MCF 10A (cell line): ENCODE measurements at regions not wholly inside any gene's neighbourhood (a gene's known extent, or its start where the extent isn't known, plus 50 kb on each side); places are given as distances from the start of the nearest gene placed in this dataset.
A peak's percentile ranks its signal among the peaks of the same experiment; 100 is the strongest.

Experiments
- BruUV-seq: library from RNA; stranded (reverse); fragments of 400-500 nt; replicated peaks from 2 replicates; lab custom pipeline; 2021; lab: Mats Ljungman, UMichigan
- CTCF ChIA-PET: fragments of 300-600 bp; sonication (Branson Sonifier 250); formaldehyde crosslinking; extraction: SDS; loops from one replicate; lab custom pipeline; 2021; ENCODE audit warnings: antibody characterized with exemption, inconsistent platforms; lab: Yijun Ruan, JAX
- POLR2A ChIA-PET: fragments of 300-600, 350-650 bp; sonication (Branson Sonifier 250); formaldehyde crosslinking; extraction: SDS; loops from one replicate; lab custom pipeline; 2020; ENCODE audit warnings: antibody characterized with exemption, inconsistent platforms; lab: Yijun Ruan, JAX
- DNase-seq: peaks from one replicate; pipeline ENCODE4 v3.0.0-alpha.2; 2018; ENCODE audit not compliant: unreplicated experiment
- H3K27ac Mint-ChIP-seq: one replicate; pipeline ENCODE4 v1.8.0; 2022; ENCODE audit warnings: mild to moderate bottlenecking, low read depth, mixed read lengths; ENCODE audit not compliant: unreplicated experiment
- H3K27me3 Mint-ChIP-seq: one replicate; pipeline ENCODE4 v1.8.0; 2022; ENCODE audit warnings: mixed read lengths; ENCODE audit not compliant: insufficient read depth, unreplicated experiment
- H3K36me3 Mint-ChIP-seq: one replicate; pipeline ENCODE4 v1.8.0; 2022; ENCODE audit warnings: mild to moderate bottlenecking, moderate library complexity, mixed read lengths; ENCODE audit not compliant: insufficient read depth, unreplicated experiment
- H3K4me1 Mint-ChIP-seq: one replicate; pipeline ENCODE4 v1.8.0; 2022; ENCODE audit warnings: mixed read lengths; ENCODE audit not compliant: insufficient read depth, unreplicated experiment
- H3K4me3 Mint-ChIP-seq: one replicate; pipeline ENCODE4 v1.8.0; 2022; ENCODE audit warnings: mild to moderate bottlenecking, moderate library complexity, mixed read lengths; ENCODE audit not compliant: unreplicated experiment
- H3K9me3 Mint-ChIP-seq: one replicate; pipeline ENCODE4 v1.8.0; 2022; ENCODE audit warnings: mixed read lengths; ENCODE audit not compliant: unreplicated experiment
- CTCF ChIP-seq: fragments of 200-600 bp; IDR thresholded peaks from one replicate; pipeline ENCODE4 v1.8.0; 2022; ENCODE audit warnings: antibody characterized with exemption, mild to moderate bottlenecking; ENCODE audit not compliant: unreplicated experiment
- intact Hi-C: fragments of 100-400 bp; cut with micrococcal nuclease; formaldehyde crosslinking; loops from 2 replicates; pipeline ENCODE4 v1.14.1; 2022

- Mint-ChIP-seq H3K27ac (no peak overlapping the region), H3K4me1 (no peaks in the 10 kb centered on the region)
- BruUV-seq: no TSS peak
These were observed 540.6 kb downstream of the ZWINT start for GRCh38 chr10:55820478-55820877.

GRCh38 chr10:55820071-55820470, 541.0 kb downstream of the ZWINT start:
- CTCF ChIA-PET: interaction anchor here (0.6 kb wide), 1 partner anchor 19 kb away, joined by 3 read pairs; no protein-coding TSS in a partner anchor
- BruUV-seq: no TSS peak
- Mint-ChIP-seq H3K36me3 (peaks cover 6% of the 10 kb centered on the region), H3K4me1 (no peaks in the 10 kb centered on the region), H3K27me3 (no peaks in the 10 kb centered on the region), H3K9me3 (peaks cover 6% of the 10 kb centered on the region), H3K27ac (no peak overlapping the region), H3K4me3 (no peak overlapping the region)
- no peak for DNase-seq
- POLR2A ChIA-PET: no interaction called here
- intact Hi-C loops: no loop called here
- TF ChIP-seq CTCF: no peak

More at GRCh38 chr10:55820478-55820877, 540.6 kb downstream of the ZWINT start:
- no peaks in the 10 kb centered on the region for H3K27me3 Mint-ChIP-seq
- H3K9me3 Mint-ChIP-seq: peaks cover 6% of the 10 kb centered on the region
- DNase-seq: peak; percentile 5
- intact Hi-C loops: no loop called here
- H3K4me3 Mint-ChIP-seq: no peak overlapping the region
- TF ChIP-seq CTCF: no peak
- H3K36me3 Mint-ChIP-seq: peaks cover 6% of the 10 kb centered on the region
- ChIA-PET CTCF (interaction anchor here (0.6 kb wide), 1 partner anchor 20 kb away, joined by 3 read pairs; no protein-coding TSS in a partner anchor), POLR2A (no interaction called here)

GRCh38 chr10:55813451-55814170, 547.4 kb downstream of the ZWINT start:
- no peaks in the 10 kb centered on the region for H3K4me1 Mint-ChIP-seq
- H3K27ac Mint-ChIP-seq: no peak overlapping the region
- ChIA-PET CTCF (no interaction called here), POLR2A (no interaction called here)
- H3K36me3 Mint-ChIP-seq: no peaks in the 10 kb centered on the region
- intact Hi-C loops: no loop called here
- H3K9me3 Mint-ChIP-seq: no peaks in the 10 kb centered on the region
- no peak for TF ChIP-seq CTCF
- H3K27me3 Mint-ChIP-seq: no peaks in the 10 kb centered on the region
- no peak overlapping the region for H3K4me3 Mint-ChIP-seq
- DNase-seq: no peak
- BruUV-seq: no TSS peak

- Mint-ChIP-seq H3K4me3 (no peak overlapping the region), H3K27me3 (peaks cover 39% of the 10 kb centered on the region), H3K36me3 (no peaks in the 10 kb centered on the region), H3K4me1 (no peaks in the 10 kb centered on the region), H3K27ac (no peak overlapping the region), H3K9me3 (peaks cover 4% of the 10 kb centered on the region)
- ChIA-PET POLR2A (no interaction called here), CTCF (no interaction called here)
- intact Hi-C loops: no loop called here
- no TSS peak for BruUV-seq
- no peak for DNase-seq
- no peak for TF ChIP-seq CTCF
These were observed 558.0 kb downstream of the ZWINT start for GRCh38 chr10:55803055-55803454.
